ENCODE measurements at regions not wholly inside any gene's neighbourhood (a gene's known extent, or its start where the extent isn't known, plus 50 kb on each side); places are given as distances from the start of the nearest gene placed in this dataset.

GRCh38 chr9:16128003-16128402 is 575.2 kb downstream of the CCDC171 start:
- no peak for DNase-seq

GRCh38 chr9:16131264-16131663 is 578.4 kb downstream of the CCDC171 start:
- no peak for DNase-seq

GRCh38 chr9:16132513-16132912 is 579.7 kb downstream of the CCDC171 start:
- DNase-seq = no peak

GRCh38 chr9:16133032-16133431 is 580.2 kb downstream of the CCDC171 start:
- DNase-seq = no peak

GRCh38 chr9:16133556-16134227 is 580.8 kb downstream of the CCDC171 start:
- DNase-seq = peak in 24 of 58 donors; percentile 4 to 44 (median 21)

- no peak for DNase-seq
These were observed 581.5 kb downstream of the CCDC171 start for GRCh38 chr9:16134351-16134750.

- DNase-seq = no peak
These were observed 583.1 kb downstream of the CCDC171 start for GRCh38 chr9:16135968-16136367.

GRCh38 chr9:16136451-16136850 is 583.6 kb downstream of the CCDC171 start:
- DNase-seq = no peak

GRCh38 chr9:16136961-16137360 is 584.1 kb downstream of the CCDC171 start:
- DNase-seq = no peak

GRCh38 chr9:16138561-16139491 is 586.0 kb downstream of the CCDC171 start:
- no peak for DNase-seq

GRCh38 chr9:16139774-16140173 is 586.9 kb downstream of the CCDC171 start:
- DNase-seq = no peak

GRCh38 chr9:16143310-16143709 is 590.5 kb downstream of the CCDC171 start:
- no peak for DNase-seq

- DNase-seq = no peak
These were observed 591.4 kb downstream of the CCDC171 start for GRCh38 chr9:16143947-16144890.

- DNase-seq = no peak
These were observed 592.5 kb downstream of the CCDC171 start for GRCh38 chr9:16145196-16145950.

- DNase-seq = peak in 1 of 58 donors; percentile 8
These were observed 594.9 kb downstream of the CCDC171 start for GRCh38 chr9:16147726-16148125.

GRCh38 chr9:16150501-16150900 is 597.7 kb downstream of the CCDC171 start:
- peak in 1 of 58 donors; percentile 18 for DNase-seq

GRCh38 chr9:16150938-16151650 is 598.3 kb downstream of the CCDC171 start:
- DNase-seq = no peak

GRCh38 chr9:16152276-16153101 is 599.6 kb downstream of the CCDC171 start:
- DNase-seq = peak in 2 of 58 donors; percentile 32 to 43

- no peak for DNase-seq
These were observed 600.4 kb downstream of the CCDC171 start for GRCh38 chr9:16153221-16153620.

Measured in anterior cingulate cortex (tissue), 58 donors.